Lower lobe of right lung (tissue), 2 donors: ENCODE measurements at regions not wholly inside any gene's neighbourhood (a gene's known extent, or its start where the extent isn't known, plus 50 kb on each side); places are given as distances from the start of the nearest gene placed in this dataset.

Experiments
- ATAC-seq, 2 donors: fragments of 200-7000 bp; cut with Tn5 transposase; one replicate each; pipeline ENCODE4 v1.9.1; 2020 to 2022; ENCODE audit warnings: mild to moderate bottlenecking in 2 of 2, moderate library complexity in 2 of 2
- DNase-seq: peaks from one replicate; pipeline ENCODE4 v3.0.0-alpha.2; 2020
- H3K27ac ChIP-seq: fragments of 200-600 bp; one replicate; pipeline ENCODE4 v1.8.0; 2022
- H3K27me3 ChIP-seq: fragments of 200-600 bp; one replicate; pipeline ENCODE4 v1.8.0; 2022; ENCODE audit warnings: low read depth
- H3K36me3 ChIP-seq: fragments of 200-600 bp; one replicate; pipeline ENCODE4 v1.8.0; 2022; ENCODE audit warnings: mild to moderate bottlenecking
- H3K4me1 ChIP-seq: fragments of 200-600 bp; one replicate; pipeline ENCODE4 v1.8.0; 2022
- H3K4me3 ChIP-seq: fragments of 200-600 bp; one replicate; pipeline ENCODE4 v1.8.0; 2022; ENCODE audit warnings: mild to moderate bottlenecking
- H3K9me3 ChIP-seq: fragments of 200-600 bp; one replicate; pipeline ENCODE4 v1.8.0; 2022
- intact Hi-C: fragments of 100-400 bp; cut with DNase I; formaldehyde crosslinking; loops from one replicate; pipeline ENCODE4 v1.11.0; 2022
- TF ChIP-seq, protein P1 (sequence below): fragments of 200-600 bp; IDR thresholded peaks from one replicate; pipeline ENCODE4 v1.8.0; 2022; ENCODE audit warnings: antibody characterized with exemption, mild to moderate bottlenecking
- donor health status: DM: no; HTN: yes; CAD: no; lungs with severe emphysema.

DNA sequence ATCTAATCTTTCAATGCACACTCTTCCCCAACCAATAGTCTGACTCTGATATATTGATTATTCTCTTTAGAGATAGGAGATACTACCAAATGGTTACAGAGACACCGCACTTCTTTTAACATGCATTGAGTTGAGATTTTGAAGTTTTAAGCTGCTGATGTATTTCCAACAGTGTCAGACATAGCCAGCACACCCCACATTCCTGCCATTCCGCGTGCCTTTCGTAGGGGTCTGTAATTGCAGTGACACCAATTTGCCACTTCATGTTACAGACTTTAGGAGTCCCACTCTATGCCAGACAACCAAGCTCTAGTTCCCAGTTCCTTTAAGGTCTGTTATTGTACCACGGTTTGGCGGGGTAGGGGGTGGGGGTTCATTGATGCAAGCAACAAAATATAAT is 618.2 kb upstream of the FRG1 start:
- intact Hi-C loops, result no loop called here
- TF ChIP-seq, protein P1, sequence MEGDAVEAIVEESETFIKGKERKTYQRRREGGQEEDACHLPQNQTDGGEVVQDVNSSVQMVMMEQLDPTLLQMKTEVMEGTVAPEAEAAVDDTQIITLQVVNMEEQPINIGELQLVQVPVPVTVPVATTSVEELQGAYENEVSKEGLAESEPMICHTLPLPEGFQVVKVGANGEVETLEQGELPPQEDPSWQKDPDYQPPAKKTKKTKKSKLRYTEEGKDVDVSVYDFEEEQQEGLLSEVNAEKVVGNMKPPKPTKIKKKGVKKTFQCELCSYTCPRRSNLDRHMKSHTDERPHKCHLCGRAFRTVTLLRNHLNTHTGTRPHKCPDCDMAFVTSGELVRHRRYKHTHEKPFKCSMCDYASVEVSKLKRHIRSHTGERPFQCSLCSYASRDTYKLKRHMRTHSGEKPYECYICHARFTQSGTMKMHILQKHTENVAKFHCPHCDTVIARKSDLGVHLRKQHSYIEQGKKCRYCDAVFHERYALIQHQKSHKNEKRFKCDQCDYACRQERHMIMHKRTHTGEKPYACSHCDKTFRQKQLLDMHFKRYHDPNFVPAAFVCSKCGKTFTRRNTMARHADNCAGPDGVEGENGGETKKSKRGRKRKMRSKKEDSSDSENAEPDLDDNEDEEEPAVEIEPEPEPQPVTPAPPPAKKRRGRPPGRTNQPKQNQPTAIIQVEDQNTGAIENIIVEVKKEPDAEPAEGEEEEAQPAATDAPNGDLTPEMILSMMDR, result no peak
- ATAC-seq (no peak), DNase-seq (no peak)
- H3K36me3 ChIP-seq, result no peaks in the 10 kb centered on the region
- H3K27me3 ChIP-seq, result no peaks in the 10 kb centered on the region
- no peak overlapping the region for H3K4me3 ChIP-seq
- H3K27ac ChIP-seq, result no peak overlapping the region
- H3K9me3 ChIP-seq, result no peaks in the 10 kb centered on the region
- H3K4me1 ChIP-seq, result no peaks in the 10 kb centered on the region

DNA sequence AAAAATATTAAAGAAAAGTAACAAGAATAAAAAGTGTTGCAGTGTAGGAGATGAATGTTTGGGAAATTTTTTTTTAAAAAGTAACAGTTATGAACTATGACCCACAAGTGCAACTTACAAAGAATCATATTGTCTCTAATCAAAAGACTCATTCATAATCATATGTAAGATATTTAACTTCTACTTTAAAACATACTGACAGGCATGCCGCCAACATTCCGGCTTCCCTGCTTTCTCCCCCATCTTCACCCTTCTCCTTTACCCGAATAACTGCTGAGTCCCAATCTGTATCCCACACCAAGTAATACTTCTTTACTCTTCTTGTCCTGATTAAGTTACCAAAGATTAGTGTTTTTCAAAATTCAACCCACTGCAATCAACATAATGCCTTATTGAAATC is 598.8 kb upstream of the FRG1 start:
- intact Hi-C loops, result no loop called here
- DNase-seq (no peak), ATAC-seq (no peak)
- Histone ChIP-seq H3K4me1 (no peaks in the 10 kb centered on the region), H3K4me3 (no peak overlapping the region), H3K9me3 (no peaks in the 10 kb centered on the region), H3K27me3 (no peaks in the 10 kb centered on the region), H3K27ac (no peak overlapping the region), H3K36me3 (no peaks in the 10 kb centered on the region)
- TF ChIP-seq, protein P1, result no peak

DNA sequence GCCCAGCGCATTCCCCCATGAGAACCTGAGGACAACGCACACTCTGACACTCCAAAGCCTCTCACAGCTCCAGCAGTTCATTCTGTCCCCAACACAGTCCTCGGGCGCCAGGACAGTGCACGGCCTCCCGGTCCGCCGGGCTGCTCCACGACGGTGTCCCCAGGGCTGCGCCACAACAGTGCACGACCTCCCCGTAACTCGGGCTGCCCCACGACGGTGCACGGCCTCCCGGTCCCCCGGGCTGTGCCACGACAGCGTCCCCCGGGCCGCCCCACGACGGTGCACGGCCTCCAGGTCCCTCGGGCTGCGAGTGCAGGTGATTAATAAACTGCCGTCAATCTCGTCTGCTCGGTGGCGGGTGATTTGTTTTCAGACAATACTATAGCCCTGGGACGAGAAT is 585.1 kb upstream of the FRG1 start:
- TF ChIP-seq, protein P1, result no peak
- peak; percentile 24 to 69 for ATAC-seq
- Histone ChIP-seq H3K27ac (no peak overlapping the region), H3K4me1 (no peaks in the 10 kb centered on the region), H3K36me3 (no peaks in the 10 kb centered on the region), H3K4me3 (no peak overlapping the region), H3K9me3 (no peaks in the 10 kb centered on the region), H3K27me3 (no peaks in the 10 kb centered on the region)
- no peak for DNase-seq
- intact Hi-C loops, result no loop called here

DNA sequence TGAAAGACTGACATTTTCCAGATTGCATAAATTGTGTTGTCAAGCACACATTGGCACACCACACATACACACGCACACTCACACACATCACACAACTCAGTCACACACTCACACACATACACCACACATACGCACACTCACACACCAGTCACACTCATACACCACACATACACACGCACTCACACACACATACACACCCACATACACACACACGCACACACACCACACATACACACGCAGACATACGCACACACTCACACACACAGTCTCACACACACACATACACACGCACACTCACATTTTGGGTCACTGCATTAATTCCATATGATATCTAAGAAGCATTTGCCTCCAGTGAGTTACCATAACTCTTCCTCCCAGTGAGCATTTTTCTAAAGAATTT is 578.3 kb upstream of the FRG1 start:
- no peaks in the 10 kb centered on the region for H3K36me3 ChIP-seq
- no peaks in the 10 kb centered on the region for H3K4me1 ChIP-seq
- DNase-seq, result no peak
- H3K27ac ChIP-seq, result no peak overlapping the region
- no peak overlapping the region for H3K4me3 ChIP-seq
- no peaks in the 10 kb centered on the region for H3K27me3 ChIP-seq
- peak in 1 of 2 donors; percentile 32 for ATAC-seq
- TF ChIP-seq, protein P1, result no peak
- intact Hi-C loops, result no loop called here
- H3K9me3 ChIP-seq, result no peaks in the 10 kb centered on the region

DNA sequence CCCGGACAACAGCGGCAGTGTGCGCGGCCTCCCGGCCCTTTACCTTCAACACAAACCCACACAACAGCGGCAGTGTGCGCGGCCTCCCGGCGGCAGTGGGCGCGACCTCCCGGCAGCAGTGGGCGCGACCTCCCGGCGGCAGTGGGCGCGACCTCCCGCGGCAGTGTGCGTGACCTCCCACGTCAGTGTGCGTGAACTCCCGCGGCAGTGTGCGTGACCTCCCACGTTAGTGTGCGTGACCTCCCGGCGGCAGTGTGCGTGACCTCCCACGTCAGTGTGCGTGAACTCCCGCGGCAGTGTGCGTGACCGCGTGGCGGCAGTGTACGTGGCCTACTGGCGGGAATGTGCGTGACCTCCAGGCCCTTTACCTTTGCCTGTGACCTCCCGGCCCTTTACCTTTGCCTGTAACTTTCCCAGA is 576.6 kb upstream of the FRG1 start:
- DNase-seq (no peak), ATAC-seq (no peak)
- Histone ChIP-seq H3K27me3 (no peaks in the 10 kb centered on the region), H3K36me3 (no peaks in the 10 kb centered on the region), H3K4me1 (no peaks in the 10 kb centered on the region), H3K9me3 (no peaks in the 10 kb centered on the region), H3K27ac (no peak overlapping the region), H3K4me3 (no peak overlapping the region)
- TF ChIP-seq, protein P1, result no peak
- intact Hi-C loops, result no loop called here

DNA sequence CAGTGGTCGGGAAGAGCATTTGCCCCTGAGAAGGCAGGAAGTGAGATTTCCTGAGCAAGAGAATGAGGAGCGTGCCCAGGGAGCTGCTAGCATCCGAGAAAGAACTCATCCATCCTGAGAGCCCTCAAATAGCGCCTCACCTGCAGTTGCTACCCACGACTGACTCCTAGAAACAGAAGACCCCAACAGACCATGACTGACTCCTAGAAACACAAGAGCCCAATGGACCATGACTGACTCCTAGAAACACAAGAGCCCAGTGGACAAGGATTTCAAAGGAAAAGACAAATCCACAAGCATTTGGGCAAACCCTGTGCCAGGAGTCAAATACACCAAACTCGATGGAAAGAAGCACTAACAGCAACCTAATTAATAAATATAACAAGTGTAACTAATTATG is 575.2 kb upstream of the FRG1 start:
- H3K27me3 ChIP-seq, result no peaks in the 10 kb centered on the region
- intact Hi-C loops, result no loop called here
- no peak for ATAC-seq
- DNase-seq, result no peak
- TF ChIP-seq, protein P1, result no peak
- H3K4me3 ChIP-seq, result no peak overlapping the region
- H3K4me1 ChIP-seq, result no peaks in the 10 kb centered on the region
- H3K9me3 ChIP-seq, result no peaks in the 10 kb centered on the region
- H3K36me3 ChIP-seq, result no peaks in the 10 kb centered on the region
- H3K27ac ChIP-seq, result no peak overlapping the region
